HepG2 (cell line): ENCODE measurements at regions not wholly inside any gene's neighbourhood (a gene's known extent, or its start where the extent isn't known, plus 50 kb on each side); places are given as distances from the start of the nearest gene placed in this dataset.

Experiments
- ADNP ChIP-seq: sonication (generic); formaldehyde crosslinking; IDR thresholded peaks from 2 replicates; pipeline ENCODE4 v1.4.0; 2020; ENCODE audit warnings: missing genetic modification reagents
- AHR ChIP-seq: IDR thresholded peaks from 2 replicates; pipeline ENCODE4 v1.6.1; 2018; ENCODE audit warnings: missing genetic modification reagents, missing compliant biosample characterization
- ATRX ChIP-seq: sonication (generic); formaldehyde crosslinking; IDR thresholded peaks from 2 replicates; pipeline ENCODE4 v1.4.0; 2020; ENCODE audit warnings: missing genetic modification reagents, borderline replicate concordance
- BORCS8-MEF2B ChIP-seq: sonication (generic); formaldehyde crosslinking; IDR thresholded peaks from 2 replicates; pipeline ENCODE4 v1.8.0; 2022; ENCODE audit warnings: mild to moderate bottlenecking, missing genetic modification reagents
- CEBPB ChIP-seq: IDR thresholded peaks from 2 replicates; pipeline ENCODE4 v1.6.1; 2011; ENCODE audit warnings: low read depth, low read length, improper control_type of control experiment, borderline replicate concordance
- FOXK2 ChIP-seq: fragments of 450-650 bp; IDR thresholded peaks from 2 replicates; pipeline ENCODE4 v1.6.1; 2016
- HNRNPK ChIP-seq: fragments of 200-400 bp; formaldehyde crosslinking; IDR thresholded peaks from 2 replicates; pipeline ENCODE4 v1.6.1; 2018; ENCODE audit warnings: low read length, low read depth, moderate library complexity, mild to moderate bottlenecking; ENCODE audit not compliant: poor library complexity, severe bottlenecking
- MED1 ChIP-seq: sonication (generic); formaldehyde crosslinking; IDR thresholded peaks from 2 replicates; pipeline ENCODE4 v1.4.0; 2020; ENCODE audit warnings: missing genetic modification reagents
- MZF1 ChIP-seq: sonication (generic); formaldehyde crosslinking; IDR thresholded peaks from 2 replicates; pipeline ENCODE4 v1.8.1; 2023; ENCODE audit warnings: mild to moderate bottlenecking, missing genetic modification reagents, borderline replicate concordance
- PRMT3 ChIP-seq: sonication (generic); formaldehyde crosslinking; IDR thresholded peaks from 2 replicates; pipeline ENCODE4 v1.8.1; 2022; ENCODE audit warnings: low read depth, mild to moderate bottlenecking, moderate library complexity, missing genetic modification reagents, borderline replicate concordance
- SMAD9 ChIP-seq: sonication (generic); formaldehyde crosslinking; IDR thresholded peaks from 2 replicates; pipeline ENCODE4 v1.5.1; 2020; ENCODE audit warnings: mild to moderate bottlenecking, missing genetic modification reagents
- SRY ChIP-seq: sonication (generic); formaldehyde crosslinking; IDR thresholded peaks from 2 replicates; pipeline ENCODE4 v1.8.0; 2022; ENCODE audit warnings: mild to moderate bottlenecking, missing genetic modification reagents
- TRIM24 ChIP-seq: sonication (generic); formaldehyde crosslinking; IDR thresholded peaks from 2 replicates; pipeline ENCODE4 v1.8.0; 2022; ENCODE audit warnings: mild to moderate bottlenecking, missing genetic modification reagents
- TSC22D2 ChIP-seq: sonication (generic); formaldehyde crosslinking; IDR thresholded peaks from 2 replicates; pipeline ENCODE4 v1.5.1; 2020; ENCODE audit warnings: missing genetic modification reagents, mild to moderate bottlenecking, borderline replicate concordance
- ZBTB1 ChIP-seq: sonication (generic); formaldehyde crosslinking; IDR thresholded peaks from 2 replicates; pipeline ENCODE4 v1.4.0; 2020; ENCODE audit warnings: missing genetic modification reagents, borderline replicate concordance
- ZNF326 ChIP-seq: sonication (generic); formaldehyde crosslinking; IDR thresholded peaks from 2 replicates; pipeline ENCODE4 v1.4.0; 2020; ENCODE audit warnings: missing genetic modification reagents, borderline replicate concordance
- ZNF335 ChIP-seq: sonication (generic); formaldehyde crosslinking; IDR thresholded peaks from 2 replicates; pipeline ENCODE4 v1.4.0; 2020; ENCODE audit warnings: missing genetic modification reagents
- ZNF430 ChIP-seq: sonication (generic); formaldehyde crosslinking; IDR thresholded peaks from 2 replicates; pipeline ENCODE4 v1.9.0; 2021; ENCODE audit warnings: mild to moderate bottlenecking, missing genetic modification reagents
- ZNF432 ChIP-seq: sonication (generic); formaldehyde crosslinking; IDR thresholded peaks from 2 replicates; pipeline ENCODE4 v1.5.0; 2020; ENCODE audit warnings: missing genetic modification reagents, mild to moderate bottlenecking, borderline replicate concordance
- ZNF468 ChIP-seq: sonication (generic); formaldehyde crosslinking; IDR thresholded peaks from 2 replicates; pipeline ENCODE4 v1.8.0; 2022; ENCODE audit warnings: mild to moderate bottlenecking, moderate library complexity, missing genetic modification reagents
- ZNF713 ChIP-seq: sonication (generic); formaldehyde crosslinking; IDR thresholded peaks from 2 replicates; pipeline ENCODE4 v1.4.0; 2020; ENCODE audit warnings: mild to moderate bottlenecking, missing genetic modification reagents
- ZNF792 ChIP-seq: IDR thresholded peaks from 2 replicates; pipeline ENCODE4 v1.6.1; 2016
- TF ChIP-seq, protein P1 (sequence below): IDR thresholded peaks from 2 replicates; pipeline ENCODE4 v1.6.1; 2012; ENCODE audit warnings: inconsistent platforms
- TF ChIP-seq, protein P2 (sequence below): sonication (generic); formaldehyde crosslinking; IDR thresholded peaks from 2 replicates; pipeline ENCODE4 v1.9.0; 2022; ENCODE audit warnings: low read depth, missing genetic modification reagents
- TF ChIP-seq, protein P3 (sequence below): sonication (generic); formaldehyde crosslinking; IDR thresholded peaks from 2 replicates; pipeline ENCODE4; 2020; ENCODE audit warnings: missing genetic modification reagents, mild to moderate bottlenecking, borderline replicate concordance
- TF ChIP-seq, protein P4 (sequence below): sonication (generic); formaldehyde crosslinking; IDR thresholded peaks from 2 replicates; pipeline ENCODE4 v1.9.0; 2021; ENCODE audit warnings: missing genetic modification reagents, mild to moderate bottlenecking, borderline replicate concordance

DNA sequence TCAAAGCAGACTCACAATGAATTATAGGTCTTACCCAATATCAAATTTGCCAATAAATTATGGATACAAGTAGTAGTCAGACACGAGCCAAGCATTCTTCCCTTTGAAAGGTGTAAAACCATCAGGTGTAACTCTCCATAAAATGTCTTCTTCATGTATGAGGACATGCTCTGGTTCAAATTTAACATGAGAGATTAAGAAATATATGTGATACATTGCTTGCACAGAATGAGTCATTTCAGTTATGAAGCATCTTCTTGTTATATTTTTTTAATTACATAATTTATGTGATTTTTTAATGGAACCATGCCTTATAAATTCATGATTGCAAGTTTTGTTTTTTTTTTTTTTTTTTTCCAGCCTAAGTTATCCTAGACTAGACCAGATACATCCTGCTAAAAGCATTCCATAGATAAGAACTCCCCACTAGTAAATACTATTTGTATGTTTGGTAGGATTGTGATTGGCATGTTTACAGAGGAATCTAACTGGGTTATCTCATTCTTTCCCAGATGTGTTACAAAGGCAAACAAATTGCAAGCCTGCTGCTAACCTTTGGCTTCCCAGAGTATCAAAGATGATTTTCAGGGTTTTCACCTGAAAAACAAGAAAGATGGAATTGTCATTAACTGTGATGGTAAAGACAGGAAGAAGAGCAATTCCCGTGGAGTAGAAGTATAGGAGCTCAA is 621.9 kb downstream of the XIRP2 start (continued):
- no peak for TF ChIP-seq SRY (CRISPR knock-in tag)
- 0 out of 2 replicates have a peak, but pooled peaks have one; percentile 23 for TF ChIP-seq TRIM24
- TF ChIP-seq PRMT3 (CRISPR knock-in tag) = no peak
- TF ChIP-seq ZNF468 (CRISPR knock-in tag) = no peak
- TF ChIP-seq, protein P1, sequence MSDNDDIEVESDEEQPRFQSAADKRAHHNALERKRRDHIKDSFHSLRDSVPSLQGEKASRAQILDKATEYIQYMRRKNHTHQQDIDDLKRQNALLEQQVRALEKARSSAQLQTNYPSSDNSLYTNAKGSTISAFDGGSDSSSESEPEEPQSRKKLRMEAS = no peak
- TF ChIP-seq, protein P2, sequence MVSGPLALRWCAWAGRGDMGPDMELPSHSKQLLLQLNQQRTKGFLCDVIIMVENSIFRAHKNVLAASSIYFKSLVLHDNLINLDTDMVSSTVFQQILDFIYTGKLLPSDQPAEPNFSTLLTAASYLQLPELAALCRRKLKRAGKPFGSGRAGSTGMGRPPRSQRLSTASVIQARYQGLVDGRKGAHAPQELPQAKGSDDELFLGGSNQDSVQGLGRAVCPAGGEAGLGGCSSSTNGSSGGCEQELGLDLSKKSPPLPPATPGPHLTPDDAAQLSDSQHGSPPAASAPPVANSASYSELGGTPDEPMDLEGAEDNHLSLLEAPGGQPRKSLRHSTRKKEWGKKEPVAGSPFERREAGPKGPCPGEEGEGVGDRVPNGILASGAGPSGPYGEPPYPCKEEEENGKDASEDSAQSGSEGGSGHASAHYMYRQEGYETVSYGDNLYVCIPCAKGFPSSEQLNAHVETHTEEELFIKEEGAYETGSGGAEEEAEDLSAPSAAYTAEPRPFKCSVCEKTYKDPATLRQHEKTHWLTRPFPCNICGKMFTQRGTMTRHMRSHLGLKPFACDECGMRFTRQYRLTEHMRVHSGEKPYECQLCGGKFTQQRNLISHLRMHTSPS = no peak
- no peak for TF ChIP-seq ZNF432 (CRISPR knock-in tag)
- no peak; the same call in 1 of the 2 replicates for TF ChIP-seq AHR (CRISPR knock-in tag)
- no peak for TF ChIP-seq ZNF430 (CRISPR knock-in tag)
- TF ChIP-seq ADNP (CRISPR knock-in tag) = no peak
- TF ChIP-seq, protein P3, sequence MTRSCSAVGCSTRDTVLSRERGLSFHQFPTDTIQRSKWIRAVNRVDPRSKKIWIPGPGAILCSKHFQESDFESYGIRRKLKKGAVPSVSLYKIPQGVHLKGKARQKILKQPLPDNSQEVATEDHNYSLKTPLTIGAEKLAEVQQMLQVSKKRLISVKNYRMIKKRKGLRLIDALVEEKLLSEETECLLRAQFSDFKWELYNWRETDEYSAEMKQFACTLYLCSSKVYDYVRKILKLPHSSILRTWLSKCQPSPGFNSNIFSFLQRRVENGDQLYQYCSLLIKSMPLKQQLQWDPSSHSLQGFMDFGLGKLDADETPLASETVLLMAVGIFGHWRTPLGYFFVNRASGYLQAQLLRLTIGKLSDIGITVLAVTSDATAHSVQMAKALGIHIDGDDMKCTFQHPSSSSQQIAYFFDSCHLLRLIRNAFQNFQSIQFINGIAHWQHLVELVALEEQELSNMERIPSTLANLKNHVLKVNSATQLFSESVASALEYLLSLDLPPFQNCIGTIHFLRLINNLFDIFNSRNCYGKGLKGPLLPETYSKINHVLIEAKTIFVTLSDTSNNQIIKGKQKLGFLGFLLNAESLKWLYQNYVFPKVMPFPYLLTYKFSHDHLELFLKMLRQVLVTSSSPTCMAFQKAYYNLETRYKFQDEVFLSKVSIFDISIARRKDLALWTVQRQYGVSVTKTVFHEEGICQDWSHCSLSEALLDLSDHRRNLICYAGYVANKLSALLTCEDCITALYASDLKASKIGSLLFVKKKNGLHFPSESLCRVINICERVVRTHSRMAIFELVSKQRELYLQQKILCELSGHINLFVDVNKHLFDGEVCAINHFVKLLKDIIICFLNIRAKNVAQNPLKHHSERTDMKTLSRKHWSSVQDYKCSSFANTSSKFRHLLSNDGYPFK (CRISPR knock-in tag) = no peak
- TF ChIP-seq, protein P4, sequence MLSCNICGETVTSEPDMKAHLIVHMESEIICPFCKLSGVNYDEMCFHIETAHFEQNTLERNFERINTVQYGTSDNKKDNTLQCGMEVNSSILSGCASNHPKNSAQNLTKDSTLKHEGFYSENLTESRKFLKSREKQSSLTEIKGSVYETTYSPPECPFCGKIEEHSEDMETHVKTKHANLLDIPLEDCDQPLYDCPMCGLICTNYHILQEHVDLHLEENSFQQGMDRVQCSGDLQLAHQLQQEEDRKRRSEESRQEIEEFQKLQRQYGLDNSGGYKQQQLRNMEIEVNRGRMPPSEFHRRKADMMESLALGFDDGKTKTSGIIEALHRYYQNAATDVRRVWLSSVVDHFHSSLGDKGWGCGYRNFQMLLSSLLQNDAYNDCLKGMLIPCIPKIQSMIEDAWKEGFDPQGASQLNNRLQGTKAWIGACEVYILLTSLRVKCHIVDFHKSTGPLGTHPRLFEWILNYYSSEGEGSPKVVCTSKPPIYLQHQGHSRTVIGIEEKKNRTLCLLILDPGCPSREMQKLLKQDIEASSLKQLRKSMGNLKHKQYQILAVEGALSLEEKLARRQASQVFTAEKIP (CRISPR knock-in tag) = no peak
- TF ChIP-seq SMAD9 (CRISPR knock-in tag) = no peak
- TF ChIP-seq BORCS8-MEF2B (CRISPR knock-in tag) = no peak
- TF ChIP-seq ZNF713 (CRISPR knock-in tag) = no peak
- peak; percentile 42; the same call in 1 of the 2 replicates for TF ChIP-seq ZNF792 (CRISPR knock-in tag)
- TF ChIP-seq MZF1 (CRISPR knock-in tag) = no peak
- TF ChIP-seq FOXK2 = 0 out of 2 replicates have a peak, but pooled peaks have one; percentile 63
- TF ChIP-seq ZBTB1 = no peak
- peak; percentile 83 for TF ChIP-seq MED1 (CRISPR knock-in tag)
- no peak for TF ChIP-seq ZNF326 (CRISPR knock-in tag)
- TF ChIP-seq ZNF335 = no peak
- TF ChIP-seq ATRX (CRISPR knock-in tag) = no peak
- no peak for TF ChIP-seq HNRNPK
- TF ChIP-seq CEBPB = no peak
- TF ChIP-seq TSC22D2 = no peak
